ENCODE measurements at regions not wholly inside any gene's neighbourhood (a gene's known extent, or its start where the extent isn't known, plus 50 kb on each side); places are given as distances from the start of the nearest gene placed in this dataset.
"Not testable (repeated sequence)": the region's sequence is repeated elsewhere in the genome, so short reads cannot be mapped to it uniquely, and the experiment has no call there.

DNA sequence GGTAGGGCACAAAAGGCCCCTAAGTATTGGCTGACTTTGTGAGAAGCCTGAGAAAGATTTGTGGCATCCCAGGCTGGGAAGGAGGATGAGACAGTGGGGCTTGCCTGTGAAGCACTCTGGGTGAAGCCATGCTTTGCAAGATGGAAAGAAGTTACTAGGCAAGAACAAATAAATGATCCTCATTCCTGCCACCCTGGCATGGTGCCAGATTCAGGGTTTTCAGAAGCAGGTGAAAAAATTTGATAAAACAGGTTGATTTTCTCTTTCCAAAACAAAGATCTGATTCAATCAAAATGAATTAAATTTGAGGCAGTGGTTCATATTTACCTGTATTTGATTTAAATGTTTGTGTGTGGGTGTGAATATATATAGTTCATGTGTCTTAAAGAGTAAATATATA is 386.9 kb upstream of the PROX1 start:
- DNase-seq, result no peak

DNA sequence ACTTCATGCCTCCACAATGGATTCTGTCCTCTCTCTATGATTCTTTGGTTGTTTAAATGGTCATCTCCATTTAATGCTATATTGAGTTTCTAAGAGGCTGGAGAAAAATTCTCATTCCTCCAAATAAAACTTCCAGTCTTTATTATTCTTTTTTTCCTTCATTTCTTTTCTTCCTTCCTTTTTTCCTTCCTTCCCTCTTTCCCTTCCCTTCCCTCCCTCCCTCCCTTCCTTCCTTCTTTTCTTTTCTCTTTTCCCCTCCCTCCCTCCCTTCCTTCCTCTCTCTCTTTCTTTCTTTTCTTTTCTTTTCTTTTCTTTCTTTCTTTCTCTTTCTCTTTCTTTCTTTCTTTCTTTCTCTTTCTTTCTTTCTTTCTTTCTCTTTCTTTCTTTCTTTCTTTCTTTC is 386.1 kb upstream of the PROX1 start:
- DNase-seq, result not testable (repeated sequence)

DNA sequence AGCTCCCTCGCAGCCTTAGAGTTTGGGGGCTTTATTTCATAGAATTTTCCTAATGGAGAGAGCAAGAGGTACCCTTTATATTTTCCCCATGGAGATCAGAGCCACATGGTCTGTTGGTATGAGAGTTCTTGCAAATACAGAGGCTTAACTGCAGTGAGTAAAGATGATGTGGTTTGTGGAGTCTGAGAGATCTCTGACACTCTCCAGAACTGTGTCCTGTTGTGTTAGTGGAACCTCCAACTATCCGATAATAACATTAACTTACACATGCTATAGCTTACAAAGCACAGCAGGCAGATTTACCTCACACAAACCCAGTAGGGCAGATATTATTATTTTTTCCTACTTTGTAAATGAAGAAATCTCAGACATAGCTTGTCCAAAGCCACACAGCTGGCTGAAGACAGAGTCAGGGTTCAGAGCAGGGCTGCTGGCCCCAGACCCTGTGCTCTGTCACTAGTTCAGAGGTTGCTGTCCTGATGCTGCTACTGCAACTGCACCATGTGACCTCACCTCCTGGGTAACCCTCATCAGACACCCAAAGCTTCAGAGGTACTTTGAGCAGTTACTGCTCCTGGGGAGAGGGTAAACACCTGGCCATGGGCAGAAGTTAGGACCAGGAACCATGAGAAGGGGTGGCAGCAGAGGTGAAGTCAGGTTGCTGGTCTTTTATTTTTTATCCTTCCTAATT is 384.8 kb upstream of the PROX1 start:
- DNase-seq, result no peak

DNA sequence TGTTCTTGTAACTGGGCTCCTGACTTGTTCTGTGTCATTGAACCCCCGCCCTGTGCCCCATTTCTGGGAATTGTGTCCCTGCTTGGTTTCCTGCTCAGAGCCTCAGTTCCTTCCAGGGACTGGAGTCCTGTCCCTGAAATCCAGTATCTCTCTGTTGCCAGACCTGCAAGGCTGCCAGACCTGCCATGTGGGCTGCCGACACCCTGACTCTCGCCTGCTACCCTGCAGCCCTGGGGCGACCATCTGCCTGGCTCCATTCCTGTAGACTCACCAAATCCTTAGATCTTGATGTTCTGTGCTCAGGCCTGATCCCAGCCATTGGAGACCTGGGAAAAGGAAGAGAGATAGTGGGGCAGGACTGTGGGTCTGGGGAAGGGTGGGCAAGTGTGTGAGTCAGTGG is 383.3 kb upstream of the PROX1 start:
- DNase-seq, result no peak

DNA sequence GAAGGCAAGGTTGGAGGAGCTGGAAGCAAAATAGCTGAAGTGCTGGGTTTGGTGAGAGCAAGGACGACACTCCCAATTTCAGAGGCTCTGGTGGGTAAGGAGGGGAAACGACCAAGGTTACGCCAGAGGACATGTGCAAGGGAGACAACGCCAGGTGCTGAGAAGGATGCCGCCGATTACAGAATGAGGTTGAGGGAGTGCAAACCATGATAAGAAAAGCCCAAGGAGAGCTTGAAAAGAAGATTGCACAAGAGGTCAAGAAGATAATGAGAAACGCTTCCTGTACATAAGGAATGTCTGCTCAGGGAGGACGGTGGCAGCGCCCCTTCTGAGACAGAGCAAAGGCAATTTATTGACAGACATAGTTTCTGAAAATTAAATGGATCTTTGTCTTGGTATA is 382.0 kb upstream of the PROX1 start:
- DNase-seq, result no peak

DNA sequence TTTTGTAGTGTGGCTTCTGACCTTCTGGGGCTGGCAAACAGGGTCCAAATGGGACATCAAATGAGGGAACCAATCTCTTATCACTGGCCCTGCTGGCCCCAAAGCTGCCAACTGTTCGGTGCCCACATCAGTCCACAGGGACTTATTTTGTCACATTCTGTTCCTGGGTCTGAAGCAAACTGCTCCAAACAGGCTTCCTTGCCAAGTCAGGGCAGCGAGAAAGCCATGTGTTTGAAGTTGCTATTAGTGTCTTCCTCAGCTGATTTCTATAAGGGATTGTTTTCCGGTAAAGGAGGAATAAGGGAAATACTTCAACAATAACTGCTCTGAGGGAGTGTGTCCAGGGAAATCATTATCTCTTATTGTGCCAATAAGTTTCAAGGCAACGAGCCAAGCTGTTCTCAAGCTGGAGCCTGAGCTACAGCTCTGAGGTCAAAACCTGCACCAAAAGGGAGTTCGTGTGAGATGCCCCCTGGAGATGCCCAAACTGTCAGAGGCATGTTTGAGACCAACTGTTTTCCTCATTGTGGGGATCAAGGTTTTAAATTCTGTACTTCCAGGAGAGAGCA is 381.4 kb upstream of the PROX1 start:
- no peak for DNase-seq

DNA sequence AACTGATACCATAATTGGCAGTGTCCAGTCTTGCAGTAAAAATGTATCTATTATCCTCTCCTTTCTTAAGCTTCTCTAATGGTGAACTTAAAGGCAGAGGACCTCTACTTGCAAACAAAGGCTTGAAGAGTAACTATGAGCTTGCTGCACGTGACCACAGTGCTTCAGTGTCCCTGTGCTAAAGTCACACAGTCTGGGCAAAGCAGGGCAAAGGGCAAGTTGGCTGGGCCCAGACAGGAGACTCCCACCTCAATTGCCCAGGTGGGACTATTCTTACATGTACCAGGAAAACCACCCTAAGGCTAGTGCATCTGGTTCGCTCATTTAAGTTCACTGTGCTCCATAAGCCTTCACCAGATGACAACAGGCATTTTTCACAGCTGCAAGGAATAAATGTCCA is 374.2 kb upstream of the PROX1 start:
- DNase-seq, result no peak

DNA sequence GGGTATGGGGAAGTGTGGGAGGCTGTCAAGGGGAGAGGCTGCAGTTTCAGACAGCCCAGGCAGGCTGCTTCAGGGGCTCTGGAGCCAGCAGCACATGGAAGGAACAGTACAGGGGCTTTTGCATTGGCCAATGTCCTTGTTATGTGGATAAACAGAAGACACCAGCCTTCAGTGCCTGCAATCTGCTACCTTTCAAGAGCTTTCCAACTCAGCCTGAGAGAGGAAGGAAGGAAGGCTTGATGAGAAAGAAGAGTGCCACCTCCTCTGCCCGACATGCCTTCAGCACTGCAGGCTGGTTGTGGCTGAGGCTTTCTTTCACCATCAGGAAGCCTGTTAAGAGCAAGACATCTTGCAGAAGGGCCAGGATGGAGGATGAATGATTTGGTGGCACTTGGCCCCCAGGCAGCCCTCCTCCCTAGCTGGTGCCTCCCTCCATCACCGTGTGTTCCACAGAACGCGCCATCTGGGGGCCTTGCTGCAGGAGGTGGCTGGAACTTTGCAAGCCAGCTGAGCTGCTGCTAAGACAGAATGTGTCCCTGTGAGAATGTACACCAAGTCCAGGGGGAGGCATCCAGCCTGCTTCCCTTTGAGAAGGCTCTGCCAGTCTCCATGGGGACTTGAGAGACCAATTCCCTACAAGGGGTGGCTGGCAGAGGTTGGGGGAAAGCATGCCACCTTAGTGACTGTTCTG is 372.4 kb upstream of the PROX1 start:
- DNase-seq, result no peak

DNA sequence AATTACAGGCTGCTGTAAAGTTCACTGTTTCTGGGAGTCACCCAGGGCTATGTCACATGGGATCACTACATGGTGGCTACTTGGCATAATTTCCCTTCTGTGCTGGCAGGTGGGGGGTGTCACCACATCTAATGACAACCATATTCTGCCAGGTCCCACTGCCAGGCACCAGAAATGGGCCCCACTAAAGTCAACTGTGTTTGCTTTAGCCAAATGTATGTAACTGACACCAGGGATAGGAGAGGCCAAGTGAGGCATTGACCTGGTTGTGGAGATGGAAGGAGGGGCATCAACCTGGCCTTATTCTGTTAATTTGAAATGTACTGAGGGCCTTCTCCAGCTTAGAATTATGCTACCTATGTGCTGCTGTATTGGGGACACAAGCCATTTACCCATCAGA is 370.6 kb upstream of the PROX1 start:
- no peak for DNase-seq

DNA sequence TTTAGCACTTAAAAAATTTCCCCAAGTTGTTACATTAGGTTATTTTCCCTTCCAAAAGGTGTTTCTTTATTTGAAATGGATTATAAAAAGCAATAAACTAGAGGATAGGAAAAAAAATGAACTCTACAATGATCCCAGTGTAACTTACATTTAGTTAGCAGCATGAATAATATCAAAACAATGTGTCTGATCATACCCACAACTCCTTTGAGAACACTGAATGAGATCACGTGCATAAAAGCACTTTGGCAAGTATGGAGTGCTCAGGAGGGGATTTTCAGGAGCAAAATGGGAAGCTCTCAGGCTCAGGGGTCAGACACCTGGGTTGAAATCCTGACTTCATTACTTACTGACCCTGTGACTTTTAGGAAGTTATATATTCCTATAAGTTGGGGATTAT is 369.7 kb upstream of the PROX1 start:
- no peak for DNase-seq

DNA sequence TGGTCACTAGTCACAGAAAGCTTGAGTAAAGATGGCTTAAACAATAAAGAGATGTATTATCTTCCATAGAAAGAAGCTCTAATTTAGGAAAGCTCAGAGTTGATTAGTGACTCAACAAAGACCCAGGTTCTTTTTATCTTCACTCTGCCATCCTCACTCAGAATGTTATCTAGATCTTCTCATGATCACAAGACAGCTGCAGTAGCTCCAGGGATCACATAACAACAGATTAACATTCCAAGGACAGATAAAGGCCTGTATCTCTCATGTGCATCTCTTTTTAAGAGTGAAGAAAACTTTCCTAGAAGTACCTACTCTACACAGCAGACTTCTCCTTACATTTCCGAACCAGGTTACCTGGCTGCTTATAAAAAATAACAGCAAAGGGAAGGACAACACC is 368.7 kb upstream of the PROX1 start:
- DNase-seq, result no peak

DNA sequence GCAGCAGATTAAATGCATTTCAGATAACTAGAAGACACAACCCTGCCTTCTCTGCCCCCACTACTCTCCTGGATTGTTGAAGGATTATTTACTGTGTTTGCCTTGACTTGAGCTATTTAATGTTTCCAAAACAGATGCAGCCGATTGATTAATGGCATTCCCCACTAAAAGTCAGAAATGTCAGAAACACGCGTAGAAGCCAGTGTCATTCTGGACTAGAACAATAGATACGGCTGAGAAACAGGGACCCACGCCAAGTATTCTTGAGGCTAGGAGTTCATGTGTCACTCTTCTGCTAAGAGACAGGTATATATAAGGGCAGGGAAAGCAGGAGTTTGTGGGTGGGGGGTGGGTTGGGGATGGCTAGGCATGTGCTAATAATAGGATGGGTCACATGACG is 366.7 kb upstream of the PROX1 start:
- no peak for DNase-seq

DNA sequence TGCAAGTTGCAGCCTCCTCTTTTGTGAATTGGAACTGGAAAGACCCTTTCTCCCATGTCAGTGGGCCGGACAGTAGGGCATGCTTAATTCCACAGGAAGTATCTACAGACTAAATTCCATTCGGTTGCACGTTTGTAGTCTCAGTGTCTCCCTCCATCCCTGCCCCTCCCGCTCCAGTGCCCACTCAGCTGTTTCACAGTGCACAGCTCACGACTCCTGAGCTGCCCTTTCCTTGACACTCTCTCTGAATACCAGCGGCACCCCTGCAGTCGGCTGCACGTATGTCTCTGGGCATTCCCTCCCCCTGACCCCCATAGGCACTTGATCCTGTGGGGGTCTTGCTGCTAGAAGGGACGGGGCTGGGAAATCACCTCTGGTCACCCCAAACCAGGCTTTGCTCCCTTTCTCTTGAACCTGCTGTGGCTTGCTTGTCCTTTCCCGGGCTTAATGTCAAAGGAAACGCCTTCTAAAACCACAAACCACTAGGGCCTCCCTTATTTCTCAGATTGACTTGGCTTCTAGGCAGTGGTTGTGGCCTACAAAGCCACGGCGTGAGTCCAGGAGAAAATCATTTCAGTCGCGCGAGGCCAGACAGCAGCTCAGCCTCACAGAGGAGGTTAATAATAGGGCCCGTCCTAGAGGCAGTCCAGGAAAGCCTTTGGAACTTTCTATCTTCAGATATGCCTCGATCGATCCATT is 365.3 kb upstream of the PROX1 start:
- no peak for DNase-seq

DNA sequence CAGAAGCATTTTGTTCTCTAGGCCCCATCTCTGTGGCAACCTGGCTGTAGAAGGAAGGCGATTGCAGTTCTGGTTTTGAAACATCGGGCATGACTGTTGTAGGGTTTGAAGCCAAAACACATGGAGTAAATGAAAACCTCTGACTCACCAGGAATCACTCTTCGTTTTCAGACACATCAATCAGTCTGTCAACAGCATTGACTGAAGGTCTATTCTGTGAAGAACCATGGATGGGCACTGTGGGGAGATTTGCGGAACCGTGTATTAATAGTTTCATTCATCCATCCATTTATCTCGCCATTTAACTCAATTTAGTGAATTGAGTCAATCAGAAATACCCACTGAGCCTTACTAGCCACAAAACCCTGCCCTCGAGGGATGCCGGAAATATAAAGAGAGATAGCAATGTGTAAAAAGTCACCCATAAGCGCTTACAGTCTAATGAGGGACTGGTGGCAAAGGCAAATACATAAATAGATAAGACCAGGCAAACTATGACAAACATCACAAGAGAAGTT is 364.6 kb upstream of the PROX1 start:
- no peak for DNase-seq

DNA sequence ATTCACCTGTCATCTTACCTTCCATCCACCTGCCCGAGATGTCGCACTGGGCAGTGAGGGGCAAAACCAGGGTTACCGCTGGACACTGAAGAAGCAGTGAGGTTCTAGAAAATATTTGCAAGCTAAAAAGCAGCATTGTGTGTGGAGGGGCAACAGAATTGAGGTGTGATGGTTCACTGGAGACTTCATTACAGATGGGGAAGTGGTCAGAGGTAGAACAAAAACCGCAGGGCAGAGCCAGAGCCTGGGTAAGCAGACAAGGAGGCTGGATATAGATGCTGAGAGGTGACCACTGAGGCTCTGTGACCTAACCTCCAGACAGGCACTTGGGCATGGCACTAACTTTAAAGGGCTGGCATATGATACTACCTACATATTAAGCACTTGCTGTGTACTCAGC is 363.9 kb upstream of the PROX1 start:
- DNase-seq, result no peak

DNA sequence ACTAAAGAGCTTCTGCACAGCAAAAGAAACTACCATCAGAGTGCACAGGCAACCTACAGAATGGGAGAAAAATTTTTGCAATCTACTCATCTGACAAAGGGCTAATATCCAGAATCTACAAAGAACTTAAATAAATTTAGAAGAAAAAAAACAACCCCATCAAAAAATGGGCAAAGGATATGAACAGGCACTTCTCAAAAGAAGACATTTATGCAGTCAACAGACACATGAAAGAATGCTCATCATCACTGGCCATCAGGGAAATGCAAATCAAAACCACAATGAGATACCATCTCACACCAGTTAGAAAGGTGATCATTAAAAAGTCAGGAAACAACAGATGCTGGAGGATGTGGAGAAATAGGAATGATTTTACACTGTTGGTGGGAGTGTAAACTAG is 351.0 kb upstream of the PROX1 start:
- DNase-seq, result not testable (repeated sequence)

DNA sequence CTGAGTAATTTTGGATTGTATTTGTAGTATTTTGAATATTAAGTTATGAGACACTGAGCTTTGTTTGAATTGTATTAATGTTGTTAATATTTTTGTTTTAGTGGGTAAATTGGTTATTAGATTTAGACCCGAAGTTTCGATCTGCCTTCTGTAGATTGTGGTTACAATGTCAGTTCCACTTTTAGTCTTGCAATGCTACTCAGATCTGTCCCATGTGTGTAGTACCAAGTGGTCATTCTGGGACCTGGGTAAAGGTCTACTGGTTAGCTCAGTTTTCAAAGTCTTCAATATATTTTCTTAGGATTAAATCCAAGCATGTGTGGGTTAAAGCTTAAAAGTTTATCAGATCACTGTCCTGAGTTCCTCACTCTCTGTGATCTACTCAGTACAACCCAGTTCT is 346.5 kb upstream of the PROX1 start:
- DNase-seq, result no peak

DNA sequence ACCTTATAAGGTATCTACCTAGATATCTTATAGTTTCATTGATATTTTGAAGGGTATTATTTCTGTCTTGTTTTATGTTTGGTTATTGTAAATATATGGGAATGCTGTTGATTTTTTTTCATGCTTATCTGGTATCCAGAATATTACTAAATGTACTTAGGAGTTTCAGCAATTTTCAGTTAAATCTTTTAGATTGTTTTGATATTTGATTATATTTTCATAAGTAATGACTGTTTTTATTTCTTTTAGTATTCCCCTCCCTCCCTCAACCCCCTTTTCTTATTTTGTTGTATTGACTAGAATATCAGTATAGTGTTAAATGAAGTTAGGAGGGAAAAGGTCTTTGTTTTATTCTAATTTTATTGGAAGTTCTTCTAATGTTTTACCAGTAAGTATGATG is 344.4 kb upstream of the PROX1 start:
- no peak for DNase-seq

DNA sequence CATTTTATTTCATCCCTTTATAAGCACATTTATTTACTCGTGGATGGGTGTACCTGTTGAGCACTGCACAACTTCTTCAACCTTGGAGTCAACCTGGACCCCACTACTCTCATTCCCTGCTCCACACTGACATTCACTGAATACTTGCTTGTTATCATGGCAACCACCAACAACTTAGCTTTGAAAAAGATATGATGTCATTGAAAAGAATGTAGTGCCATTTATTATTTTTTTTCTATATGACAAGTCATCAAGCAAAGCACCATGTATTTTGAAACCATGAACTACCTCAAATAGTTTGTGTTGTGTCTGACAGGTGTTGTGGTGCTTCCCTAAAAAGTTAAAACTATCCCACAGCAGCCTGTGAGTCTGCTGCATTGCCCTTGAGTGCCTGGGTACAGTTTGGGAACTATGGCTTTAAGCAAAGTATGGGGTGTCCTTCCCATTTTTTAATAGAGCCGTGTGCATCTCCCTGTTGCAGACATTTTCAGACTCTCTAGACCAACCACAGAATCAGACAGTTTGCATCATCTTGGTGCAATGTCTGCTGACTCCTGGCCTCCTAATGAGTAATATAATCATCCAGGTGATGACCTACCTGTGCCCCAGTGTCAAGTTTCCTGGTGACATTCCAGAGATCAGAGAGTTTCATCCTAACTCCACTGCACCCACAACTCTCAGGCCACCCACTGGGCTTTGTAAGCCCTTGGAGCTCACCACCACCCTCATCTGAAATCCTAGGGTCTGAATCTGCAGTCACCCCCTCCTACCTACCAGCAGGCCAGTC is 339.7 kb upstream of the PROX1 start:
- DNase-seq, result no peak

DNA sequence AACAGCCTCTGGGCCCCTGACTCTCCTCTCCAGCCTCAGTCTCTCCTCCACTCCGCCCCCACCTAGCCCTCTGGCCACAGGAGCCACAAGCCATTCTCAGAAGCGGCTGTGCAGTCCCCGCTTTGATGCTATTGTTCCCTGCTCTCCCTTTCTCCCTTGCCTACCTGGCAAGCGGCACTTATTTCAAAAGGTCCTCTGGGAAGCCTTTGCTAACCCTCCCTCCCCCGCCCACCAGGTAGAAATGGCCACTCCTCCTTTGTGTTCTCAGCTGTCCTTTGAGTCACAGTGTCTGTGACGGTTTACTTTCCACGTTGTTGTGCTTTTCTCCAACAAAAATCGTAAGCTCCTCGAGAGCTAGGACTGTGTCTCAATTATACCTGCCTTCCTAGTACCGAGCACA is 338.4 kb upstream of the PROX1 start:
- DNase-seq, result no peak

DNA sequence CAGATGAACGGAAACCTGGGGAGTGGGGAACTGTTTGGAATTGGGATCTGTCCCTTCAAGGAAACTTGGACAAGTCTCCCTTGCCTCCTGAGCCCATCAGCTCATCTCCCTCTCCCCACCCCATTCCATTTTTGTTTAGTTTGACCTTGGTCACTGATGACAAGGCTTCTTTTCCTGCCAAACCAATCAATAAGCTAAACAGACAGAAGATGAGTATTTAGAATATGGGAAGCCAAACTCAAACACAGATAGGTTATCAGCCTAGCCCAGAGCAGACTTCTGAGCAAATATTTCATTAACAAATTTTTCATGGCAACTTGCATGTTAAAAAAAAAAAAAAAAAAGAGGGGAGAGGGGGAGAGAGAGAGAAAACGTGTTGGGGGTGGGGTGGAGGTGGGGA is 337.2 kb upstream of the PROX1 start:
- DNase-seq, result no peak

DNA sequence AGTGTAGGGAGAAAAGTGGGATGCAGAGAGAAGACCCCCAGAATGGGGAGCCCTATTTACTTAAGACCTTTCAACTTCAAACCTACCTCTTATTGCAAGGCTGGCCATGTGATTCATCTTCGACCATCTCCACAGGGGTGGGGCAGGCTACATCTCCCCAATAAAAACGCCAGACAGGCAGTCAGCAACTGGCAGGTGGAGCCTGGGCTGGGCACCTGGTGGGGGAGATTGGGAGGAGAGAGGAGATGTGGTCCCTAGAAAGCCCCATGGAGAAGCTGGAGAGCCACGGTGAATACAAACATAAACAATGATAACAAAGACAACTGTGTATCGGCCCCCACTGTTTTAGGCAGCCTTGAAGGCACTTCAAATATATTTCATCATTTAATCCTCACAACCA is 336.7 kb upstream of the PROX1 start:
- DNase-seq, result no peak

DNA sequence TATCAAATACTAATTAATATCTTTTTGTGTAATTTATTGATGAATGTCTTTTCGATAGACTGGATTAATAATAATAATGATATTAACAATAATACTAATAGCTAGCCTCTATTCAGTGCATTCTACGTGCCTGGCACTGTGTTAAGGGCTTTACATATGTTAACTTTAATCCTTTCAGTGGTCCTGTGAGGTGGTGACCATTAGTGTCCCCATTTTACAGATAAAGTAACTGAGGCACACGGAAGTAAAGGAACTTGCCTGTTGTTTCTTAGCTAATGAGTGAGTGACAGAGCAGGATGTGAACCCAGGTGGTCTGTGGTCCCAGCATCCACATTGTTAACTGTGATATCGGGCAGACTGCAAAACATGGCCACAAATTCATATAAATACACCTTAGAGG is 335.7 kb upstream of the PROX1 start:
- no peak for DNase-seq
